ENCODE measurements at regions not wholly inside any gene's neighbourhood (a gene's known extent, or its start where the extent isn't known, plus 50 kb on each side); places are given as distances from the start of the nearest gene placed in this dataset.

DNA sequence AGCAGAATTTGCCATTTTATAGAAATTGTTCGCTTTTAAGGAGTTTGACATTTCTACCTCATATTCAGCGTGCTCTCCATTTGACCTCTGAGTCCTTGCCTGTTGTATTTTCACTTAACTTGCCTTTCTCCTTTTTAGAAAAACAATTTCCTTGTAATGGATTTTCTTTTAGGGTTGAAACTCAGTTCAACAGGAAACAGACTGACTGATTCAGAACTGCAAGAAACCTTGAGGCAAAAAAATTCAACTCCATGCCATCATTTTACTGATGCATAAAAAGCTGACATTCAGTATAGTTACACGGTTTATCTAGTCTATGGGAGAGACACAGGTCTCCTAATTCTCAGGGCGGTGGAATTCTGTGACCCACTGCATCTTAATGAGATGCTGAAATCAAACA lies 59.8 kb downstream of the MRPS30 start:
- Mint-ChIP-seq H3K9me3 (no peaks in the 10 kb centered on the region), H3K4me1 (peaks cover 20% of the 10 kb centered on the region), H3K27ac (peak overlapping the region; percentile 24 to 87 (median 83)), H3K36me3 (ENCODE audit: low read depth) (no peaks in the 10 kb centered on the region), H3K4me3 (peak overlapping the region in 2 of 3 experiments; percentile 14 to 23), H3K27me3 (ENCODE audit: low read depth) (no peaks in the 10 kb centered on the region)
- TF ChIP-seq, protein P1, sequence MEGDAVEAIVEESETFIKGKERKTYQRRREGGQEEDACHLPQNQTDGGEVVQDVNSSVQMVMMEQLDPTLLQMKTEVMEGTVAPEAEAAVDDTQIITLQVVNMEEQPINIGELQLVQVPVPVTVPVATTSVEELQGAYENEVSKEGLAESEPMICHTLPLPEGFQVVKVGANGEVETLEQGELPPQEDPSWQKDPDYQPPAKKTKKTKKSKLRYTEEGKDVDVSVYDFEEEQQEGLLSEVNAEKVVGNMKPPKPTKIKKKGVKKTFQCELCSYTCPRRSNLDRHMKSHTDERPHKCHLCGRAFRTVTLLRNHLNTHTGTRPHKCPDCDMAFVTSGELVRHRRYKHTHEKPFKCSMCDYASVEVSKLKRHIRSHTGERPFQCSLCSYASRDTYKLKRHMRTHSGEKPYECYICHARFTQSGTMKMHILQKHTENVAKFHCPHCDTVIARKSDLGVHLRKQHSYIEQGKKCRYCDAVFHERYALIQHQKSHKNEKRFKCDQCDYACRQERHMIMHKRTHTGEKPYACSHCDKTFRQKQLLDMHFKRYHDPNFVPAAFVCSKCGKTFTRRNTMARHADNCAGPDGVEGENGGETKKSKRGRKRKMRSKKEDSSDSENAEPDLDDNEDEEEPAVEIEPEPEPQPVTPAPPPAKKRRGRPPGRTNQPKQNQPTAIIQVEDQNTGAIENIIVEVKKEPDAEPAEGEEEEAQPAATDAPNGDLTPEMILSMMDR (IDR thresholded peaks at IDR 0.05; ENCODE audit: unreplicated experiment in 3 of 3) = no peak

DNA sequence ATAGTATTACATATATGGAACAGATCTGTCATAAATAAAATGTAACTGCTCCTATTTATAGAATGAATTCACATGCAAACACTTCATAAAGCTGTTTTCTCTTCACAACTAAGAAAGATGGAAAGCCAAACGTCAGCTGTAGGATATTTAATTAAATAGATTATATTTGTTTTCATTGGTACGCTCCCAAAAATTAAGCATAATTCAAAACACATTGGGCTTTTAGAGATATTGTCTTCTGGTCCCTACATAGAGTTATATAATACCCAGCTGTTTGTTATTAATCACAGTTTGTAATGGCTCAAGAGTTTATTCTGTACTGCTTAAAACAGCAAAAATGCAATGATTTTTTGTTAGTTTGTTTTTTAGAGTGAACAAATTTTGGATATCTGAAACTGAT lies 61.2 kb downstream of the MRPS30 start:
- Mint-ChIP-seq H3K27ac (peak overlapping the region; percentile 4 to 87 (median 24)), H3K36me3 (ENCODE audit: low read depth) (no peaks in the 10 kb centered on the region), H3K4me1 (peaks cover 20% of the 10 kb centered on the region), H3K9me3 (no peaks in the 10 kb centered on the region), H3K4me3 (no peak overlapping the region), H3K27me3 (ENCODE audit: low read depth) (no peaks in the 10 kb centered on the region)
- TF ChIP-seq, protein P1 (IDR thresholded peaks at IDR 0.05; ENCODE audit: unreplicated experiment in 3 of 3) = no peak

DNA sequence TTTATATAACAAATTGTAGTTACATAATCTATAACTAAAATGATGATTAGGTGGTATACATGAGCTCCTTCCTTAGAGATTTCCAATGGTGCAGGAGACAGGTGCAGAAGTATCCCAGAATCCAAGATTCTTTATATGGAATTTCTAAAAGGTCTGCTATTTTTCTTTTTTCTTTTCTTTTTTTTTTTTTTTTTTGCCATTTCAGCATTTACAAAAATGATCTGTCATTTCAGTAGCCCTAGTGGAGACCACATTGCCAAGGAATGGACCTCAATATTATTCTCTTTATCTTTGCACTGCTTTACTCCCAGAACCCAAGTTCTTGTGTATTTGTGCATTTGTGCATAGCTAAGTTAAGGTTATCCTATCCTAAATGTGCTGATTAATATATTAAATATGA lies 61.7 kb downstream of the MRPS30 start:
- no peaks in the 10 kb centered on the region for H3K36me3 Mint-ChIP-seq (ENCODE audit: low read depth)
- peaks cover 20% of the 10 kb centered on the region for H3K4me1 Mint-ChIP-seq
- peak overlapping the region in 2 of 3 experiments; percentile 4 to 24 for H3K27ac Mint-ChIP-seq
- TF ChIP-seq, protein P1 (IDR thresholded peaks at IDR 0.05; ENCODE audit: unreplicated experiment in 3 of 3) = no peak
- H3K9me3 Mint-ChIP-seq = no peaks in the 10 kb centered on the region
- H3K27me3 Mint-ChIP-seq (ENCODE audit: low read depth) = no peaks in the 10 kb centered on the region
- no peak overlapping the region for H3K4me3 Mint-ChIP-seq

DNA sequence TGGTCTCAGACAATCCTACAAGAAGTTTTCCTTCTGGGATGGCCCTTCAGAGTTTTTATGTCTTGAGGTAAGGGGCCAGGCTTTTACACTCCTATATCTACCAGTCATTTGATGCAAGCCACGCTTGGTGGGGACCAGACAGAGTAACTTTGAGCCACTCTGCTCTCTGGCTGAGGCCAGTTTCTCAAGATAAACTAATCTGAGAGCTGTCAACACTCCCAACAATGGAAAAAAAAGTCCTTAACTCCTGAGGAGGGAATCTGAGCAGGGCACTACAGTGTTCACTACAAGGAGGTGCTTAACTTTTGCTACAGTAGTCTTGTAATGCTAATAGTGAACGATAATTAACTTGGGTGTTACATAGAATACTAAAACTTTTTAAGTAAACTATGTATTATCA lies 62.7 kb downstream of the MRPS30 start:
- TF ChIP-seq, protein P1 (IDR thresholded peaks at IDR 0.05; ENCODE audit: unreplicated experiment in 3 of 3) = no peak
- H3K27me3 Mint-ChIP-seq (ENCODE audit: low read depth) = no peaks in the 10 kb centered on the region
- H3K4me3 Mint-ChIP-seq = no peak overlapping the region
- peaks cover 20% of the 10 kb centered on the region for H3K4me1 Mint-ChIP-seq
- H3K27ac Mint-ChIP-seq = peak overlapping the region in 1 of 3 experiments; percentile 41
- H3K9me3 Mint-ChIP-seq = peaks cover 4% of the 10 kb centered on the region
- no peaks in the 10 kb centered on the region for H3K36me3 Mint-ChIP-seq (ENCODE audit: low read depth)

DNA sequence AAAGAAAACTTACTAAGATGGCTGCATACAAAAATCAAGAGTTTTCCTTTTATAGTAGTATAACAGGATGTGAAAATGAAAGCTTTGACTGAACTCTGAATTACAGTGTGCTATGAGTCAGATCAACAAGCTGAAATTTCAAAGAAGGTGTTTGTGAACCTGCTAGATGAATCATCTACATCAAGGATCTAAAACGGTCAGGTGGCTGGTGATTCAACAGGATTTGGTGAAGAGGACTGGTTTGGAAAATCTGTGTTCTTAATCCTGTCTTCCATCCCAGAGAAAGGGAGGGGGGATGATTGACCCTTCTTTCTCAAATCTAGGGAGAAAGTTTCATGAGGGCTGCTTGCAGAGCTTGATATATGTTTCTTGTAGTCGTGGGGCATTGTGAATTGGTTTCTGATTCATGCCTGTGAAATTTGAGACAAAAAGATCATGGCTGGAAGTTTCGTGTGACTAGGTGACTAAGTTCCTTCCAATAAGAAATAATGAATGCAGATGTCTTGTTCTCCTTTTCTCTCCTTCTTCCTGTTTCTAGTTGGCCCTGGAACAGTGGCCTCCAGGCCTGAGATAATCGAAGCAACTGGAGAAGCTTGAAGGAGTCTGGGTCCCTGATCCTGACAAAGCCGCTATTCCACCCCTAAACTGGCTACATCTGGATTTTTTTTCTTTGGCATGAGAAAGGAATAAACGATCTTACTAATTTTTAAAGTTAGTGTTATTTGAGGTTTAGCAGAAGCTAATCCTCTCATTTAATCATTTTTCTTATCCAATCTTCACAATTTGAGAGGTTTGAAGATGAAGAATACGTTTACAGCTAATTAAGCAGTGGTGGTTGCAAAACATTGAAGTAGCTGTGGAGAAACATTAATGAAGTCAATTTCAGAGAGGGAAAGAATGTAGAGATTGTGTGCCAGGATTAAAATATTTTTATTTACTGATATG lies 67.2 kb downstream of the MRPS30 start:
- no peaks in the 10 kb centered on the region for H3K27me3 Mint-ChIP-seq (ENCODE audit: low read depth)
- peaks cover 14% of the 10 kb centered on the region for H3K9me3 Mint-ChIP-seq

More for the DNA sequence above, 67.2 kb downstream of the MRPS30 start:
- no peaks in the 10 kb centered on the region for H3K4me1 Mint-ChIP-seq
- H3K4me3 Mint-ChIP-seq = no peak overlapping the region
- TF ChIP-seq, protein P1 (IDR thresholded peaks at IDR 0.05; ENCODE audit: unreplicated experiment in 3 of 3) = no peak
- H3K36me3 Mint-ChIP-seq (ENCODE audit: low read depth) = no peaks in the 10 kb centered on the region
- H3K27ac Mint-ChIP-seq = peak overlapping the region in 2 of 3 experiments; percentile 65 to 73

All from nephron (organoid).